ENCODE measurements at regions not wholly inside any gene's neighbourhood (a gene's known extent, or its start where the extent isn't known, plus 50 kb on each side); places are given as distances from the start of the nearest gene placed in this dataset.

- Histone ChIP-seq H4K5ac (ENCODE audit: low read length) (no peak overlapping the region), H3K56ac (ENCODE audit: low read length) (no peak overlapping the region), H3K4me1 (ENCODE audit: control insufficient read depth, low read depth, low read length) (no peaks in the 10 kb centered on the region), H3K79me2 (ENCODE audit: control insufficient read depth, insufficient read depth, low read length) (no peaks in the 10 kb centered on the region), H2BK5ac (ENCODE audit: low read length) (no peak overlapping the region), H3K79me1 (ENCODE audit: low read length) (no peaks in the 10 kb centered on the region), H3K4me3 (ENCODE audit: low read length) (no peak overlapping the region), H3K23ac (ENCODE audit: low read length) (no peak overlapping the region), H2BK120ac (ENCODE audit: low read depth, low read length) (no peak overlapping the region), H3K4ac (ENCODE audit: low read depth, low read length) (no peak overlapping the region), H3K36me3 (ENCODE audit: control insufficient read depth, insufficient read depth, low read length) (no peaks in the 10 kb centered on the region), H3K9ac (ENCODE audit: low read length) (no peak overlapping the region), H3K4me2 (ENCODE audit: low read length) (no peak overlapping the region), H2AK5ac (ENCODE audit: low read length) (no peak overlapping the region), H3K18ac (ENCODE audit: low read length) (no peak overlapping the region), H2BK15ac (replicated peaks; ENCODE audit: low read depth) (no peak overlapping the region), H3K27ac (ENCODE audit: low read depth, low read length) (no peak overlapping the region), H4K8ac (ENCODE audit: low read depth, low read length) (no peak overlapping the region), H3K27me3 (ENCODE audit: insufficient read depth, low read length, poor library complexity) (no peaks in the 10 kb centered on the region)
- no CpG with 5 or more reads among the region's 4 CpGs for WGBS (ENCODE audit: extremely low coverage, insufficient coverage, low lambda C conversion rate)
- no peak for DNase-seq
These were observed 509.5 kb upstream of the PAPPA start for GRCh38 chr9:115643948-115644727.

GRCh38 chr9:115649991-115650472 is 503.6 kb upstream of the PAPPA start:
- H3K4me2 ChIP-seq (ENCODE audit: low read length) = no peak overlapping the region
- no peak overlapping the region for H4K5ac ChIP-seq (ENCODE audit: low read length)
- DNase-seq = no peak
- H3K4me3 ChIP-seq (ENCODE audit: low read length) = no peak overlapping the region
- H3K56ac ChIP-seq (ENCODE audit: low read length) = no peak overlapping the region
- no peak overlapping the region for H3K18ac ChIP-seq (ENCODE audit: low read length)
- H3K27ac ChIP-seq (ENCODE audit: low read depth, low read length) = no peak overlapping the region
- no peaks in the 10 kb centered on the region for H3K79me2 ChIP-seq (ENCODE audit: control insufficient read depth, insufficient read depth, low read length)
- H2BK120ac ChIP-seq (ENCODE audit: low read depth, low read length) = no peak overlapping the region
- H3K4ac ChIP-seq (ENCODE audit: low read depth, low read length) = no peak overlapping the region
- no peak overlapping the region for H2BK15ac ChIP-seq (replicated peaks; ENCODE audit: low read depth)
- no peaks in the 10 kb centered on the region for H3K79me1 ChIP-seq (ENCODE audit: low read length)
- H3K4me1 ChIP-seq (ENCODE audit: control insufficient read depth, low read depth, low read length) = no peaks in the 10 kb centered on the region
- H3K9ac ChIP-seq (ENCODE audit: low read length) = no peak overlapping the region
- H2AK5ac ChIP-seq (ENCODE audit: low read length) = no peak overlapping the region
- no CpG with 5 or more reads among the region's 9 CpGs for WGBS (ENCODE audit: extremely low coverage, insufficient coverage, low lambda C conversion rate)
- no peaks in the 10 kb centered on the region for H3K27me3 ChIP-seq (ENCODE audit: insufficient read depth, low read length, poor library complexity)
- no peak overlapping the region for H2BK5ac ChIP-seq (ENCODE audit: low read length)
- H3K36me3 ChIP-seq (ENCODE audit: control insufficient read depth, insufficient read depth, low read length) = no peaks in the 10 kb centered on the region
- no peak overlapping the region for H3K23ac ChIP-seq (ENCODE audit: low read length)
- H4K8ac ChIP-seq (ENCODE audit: low read depth, low read length) = no peak overlapping the region

GRCh38 chr9:115650768-115651167 is 502.8 kb upstream of the PAPPA start:
- Histone ChIP-seq H2BK120ac (ENCODE audit: low read depth, low read length) (no peak overlapping the region), H3K4me3 (ENCODE audit: low read length) (no peak overlapping the region), H3K4me1 (ENCODE audit: control insufficient read depth, low read depth, low read length) (no peaks in the 10 kb centered on the region), H3K23ac (ENCODE audit: low read length) (no peak overlapping the region), H4K5ac (ENCODE audit: low read length) (no peak overlapping the region), H3K79me1 (ENCODE audit: low read length) (no peaks in the 10 kb centered on the region), H2BK5ac (ENCODE audit: low read length) (no peak overlapping the region), H3K9ac (ENCODE audit: low read length) (no peak overlapping the region), H3K27me3 (ENCODE audit: insufficient read depth, low read length, poor library complexity) (no peaks in the 10 kb centered on the region), H4K8ac (ENCODE audit: low read depth, low read length) (no peak overlapping the region), H3K79me2 (ENCODE audit: control insufficient read depth, insufficient read depth, low read length) (no peaks in the 10 kb centered on the region), H3K18ac (ENCODE audit: low read length) (no peak overlapping the region), H2BK15ac (replicated peaks; ENCODE audit: low read depth) (no peak overlapping the region), H3K4me2 (ENCODE audit: low read length) (no peak overlapping the region), H3K36me3 (ENCODE audit: control insufficient read depth, insufficient read depth, low read length) (no peaks in the 10 kb centered on the region), H3K56ac (ENCODE audit: low read length) (no peak overlapping the region), H3K4ac (ENCODE audit: low read depth, low read length) (no peak overlapping the region), H2AK5ac (ENCODE audit: low read length) (no peak overlapping the region), H3K27ac (ENCODE audit: low read depth, low read length) (no peak overlapping the region)
- no peak for DNase-seq

- no peaks in the 10 kb centered on the region for H3K79me1 ChIP-seq (ENCODE audit: low read length)
- H4K8ac ChIP-seq (ENCODE audit: low read depth, low read length) = no peak overlapping the region
- no peak overlapping the region for H3K18ac ChIP-seq (ENCODE audit: low read length)
- no peak overlapping the region for H3K9ac ChIP-seq (ENCODE audit: low read length)
- H2AK5ac ChIP-seq (ENCODE audit: low read length) = no peak overlapping the region
- no peaks in the 10 kb centered on the region for H3K4me1 ChIP-seq (ENCODE audit: control insufficient read depth, low read depth, low read length)
- no peak overlapping the region for H4K5ac ChIP-seq (ENCODE audit: low read length)
- no peak overlapping the region for H3K4me3 ChIP-seq (ENCODE audit: low read length)
- H3K56ac ChIP-seq (ENCODE audit: low read length) = no peak overlapping the region
- no peak overlapping the region for H2BK5ac ChIP-seq (ENCODE audit: low read length)
- no peak for DNase-seq
- no peaks in the 10 kb centered on the region for H3K36me3 ChIP-seq (ENCODE audit: control insufficient read depth, insufficient read depth, low read length)
- H3K27me3 ChIP-seq (ENCODE audit: insufficient read depth, low read length, poor library complexity) = no peaks in the 10 kb centered on the region
- H3K79me2 ChIP-seq (ENCODE audit: control insufficient read depth, insufficient read depth, low read length) = no peaks in the 10 kb centered on the region
- H3K27ac ChIP-seq (ENCODE audit: low read depth, low read length) = no peak overlapping the region
- no peak overlapping the region for H3K4ac ChIP-seq (ENCODE audit: low read depth, low read length)
- no peak overlapping the region for H2BK120ac ChIP-seq (ENCODE audit: low read depth, low read length)
- H3K23ac ChIP-seq (ENCODE audit: low read length) = no peak overlapping the region
- H3K4me2 ChIP-seq (ENCODE audit: low read length) = no peak overlapping the region
- no peak overlapping the region for H2BK15ac ChIP-seq (replicated peaks; ENCODE audit: low read depth)
These were observed 502.1 kb upstream of the PAPPA start for GRCh38 chr9:115651461-115651860.

- no peaks in the 10 kb centered on the region for H3K79me2 ChIP-seq (ENCODE audit: control insufficient read depth, insufficient read depth, low read length)
- no peak overlapping the region for H3K23ac ChIP-seq (ENCODE audit: low read length)
- H3K18ac ChIP-seq (ENCODE audit: low read length) = no peak overlapping the region
- no peak overlapping the region for H3K4me2 ChIP-seq (ENCODE audit: low read length)
- no peak overlapping the region for H2BK5ac ChIP-seq (ENCODE audit: low read length)
- no peaks in the 10 kb centered on the region for H3K27me3 ChIP-seq (ENCODE audit: insufficient read depth, low read length, poor library complexity)
- H2BK120ac ChIP-seq (ENCODE audit: low read depth, low read length) = no peak overlapping the region
- no peaks in the 10 kb centered on the region for H3K4me1 ChIP-seq (ENCODE audit: control insufficient read depth, low read depth, low read length)
- H4K8ac ChIP-seq (ENCODE audit: low read depth, low read length) = no peak overlapping the region
- H2AK5ac ChIP-seq (ENCODE audit: low read length) = no peak overlapping the region
- H3K27ac ChIP-seq (ENCODE audit: low read depth, low read length) = no peak overlapping the region
- H4K5ac ChIP-seq (ENCODE audit: low read length) = no peak overlapping the region
- no CpG with 5 or more reads among the region's 3 CpGs for WGBS (ENCODE audit: extremely low coverage, insufficient coverage, low lambda C conversion rate)
- H3K36me3 ChIP-seq (ENCODE audit: control insufficient read depth, insufficient read depth, low read length) = no peaks in the 10 kb centered on the region
- no peak overlapping the region for H3K4ac ChIP-seq (ENCODE audit: low read depth, low read length)
- no peaks in the 10 kb centered on the region for H3K79me1 ChIP-seq (ENCODE audit: low read length)
- H3K56ac ChIP-seq (ENCODE audit: low read length) = no peak overlapping the region
- no peak overlapping the region for H2BK15ac ChIP-seq (replicated peaks; ENCODE audit: low read depth)
- no peak for DNase-seq
- H3K9ac ChIP-seq (ENCODE audit: low read length) = no peak overlapping the region
- H3K4me3 ChIP-seq (ENCODE audit: low read length) = no peak overlapping the region
These were observed 500.4 kb upstream of the PAPPA start for GRCh38 chr9:115653171-115653606.

GRCh38 chr9:115657695-115658094 is 495.9 kb upstream of the PAPPA start:
- Histone ChIP-seq H2AK5ac (ENCODE audit: low read length) (no peak overlapping the region), H2BK5ac (ENCODE audit: low read length) (no peak overlapping the region), H3K79me2 (ENCODE audit: control insufficient read depth, insufficient read depth, low read length) (no peaks in the 10 kb centered on the region), H3K79me1 (ENCODE audit: low read length) (no peaks in the 10 kb centered on the region), H4K5ac (ENCODE audit: low read length) (no peak overlapping the region), H2BK120ac (ENCODE audit: low read depth, low read length) (no peak overlapping the region), H3K4me3 (ENCODE audit: low read length) (no peak overlapping the region), H4K8ac (ENCODE audit: low read depth, low read length) (no peak overlapping the region), H3K18ac (ENCODE audit: low read length) (no peak overlapping the region), H3K23ac (ENCODE audit: low read length) (no peak overlapping the region), H3K56ac (ENCODE audit: low read length) (no peak overlapping the region), H3K9ac (ENCODE audit: low read length) (no peak overlapping the region), H3K4me2 (ENCODE audit: low read length) (no peak overlapping the region), H3K36me3 (ENCODE audit: control insufficient read depth, insufficient read depth, low read length) (no peaks in the 10 kb centered on the region), H3K4me1 (ENCODE audit: control insufficient read depth, low read depth, low read length) (no peaks in the 10 kb centered on the region), H3K27ac (ENCODE audit: low read depth, low read length) (no peak overlapping the region), H3K27me3 (ENCODE audit: insufficient read depth, low read length, poor library complexity) (no peaks in the 10 kb centered on the region), H3K4ac (ENCODE audit: low read depth, low read length) (no peak overlapping the region), H2BK15ac (replicated peaks; ENCODE audit: low read depth) (no peak overlapping the region)
- DNase-seq = no peak
- whole genome bisulfite sequencing (ENCODE audit: extremely low coverage, insufficient coverage, low lambda C conversion rate) = no CpG with 5 or more reads among the region's 2 CpGs
